ENCODE measurements at regions not wholly inside any gene's neighbourhood (a gene's known extent, or its start where the extent isn't known, plus 50 kb on each side); places are given as distances from the start of the nearest gene placed in this dataset.

DNA sequence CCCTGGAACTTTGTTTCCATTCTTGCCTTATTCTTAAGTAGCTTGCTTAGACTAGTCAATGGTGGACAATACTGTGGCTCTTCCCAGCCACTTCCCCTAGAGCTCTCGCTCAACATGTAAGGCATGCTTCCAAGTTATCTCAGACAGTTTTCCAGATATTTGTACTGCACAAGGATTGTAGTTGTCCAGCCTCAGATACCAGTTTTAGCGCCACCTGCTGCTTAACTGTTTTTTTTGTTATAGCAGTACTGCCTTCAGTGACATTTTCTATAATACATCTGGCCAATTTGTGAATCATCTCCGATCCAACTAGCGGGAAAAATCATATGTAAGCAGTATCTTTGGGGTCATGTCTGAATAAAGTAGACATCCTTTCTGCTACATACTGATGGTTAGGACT lies 346.7 kb upstream of the ADGRL4 start:
- no peaks in the 10 kb centered on the region for H3K36me3 ChIP-seq
- no peak overlapping the region for H3K27ac ChIP-seq
- no peaks in the 10 kb centered on the region for H3K27me3 ChIP-seq
- no peak overlapping the region for H3K4me3 ChIP-seq (ENCODE audit: low read depth in 1 of 2, low read length in 1 of 2)
- H3K4me1 ChIP-seq (ENCODE audit: control insufficient read depth in 1 of 2, insufficient read depth in 1 of 2, low read depth in 1 of 2, low read length in 1 of 2) = no peaks in the 10 kb centered on the region
- no peaks in the 10 kb centered on the region for H3K9me3 ChIP-seq
- TF ChIP-seq, protein P1, sequence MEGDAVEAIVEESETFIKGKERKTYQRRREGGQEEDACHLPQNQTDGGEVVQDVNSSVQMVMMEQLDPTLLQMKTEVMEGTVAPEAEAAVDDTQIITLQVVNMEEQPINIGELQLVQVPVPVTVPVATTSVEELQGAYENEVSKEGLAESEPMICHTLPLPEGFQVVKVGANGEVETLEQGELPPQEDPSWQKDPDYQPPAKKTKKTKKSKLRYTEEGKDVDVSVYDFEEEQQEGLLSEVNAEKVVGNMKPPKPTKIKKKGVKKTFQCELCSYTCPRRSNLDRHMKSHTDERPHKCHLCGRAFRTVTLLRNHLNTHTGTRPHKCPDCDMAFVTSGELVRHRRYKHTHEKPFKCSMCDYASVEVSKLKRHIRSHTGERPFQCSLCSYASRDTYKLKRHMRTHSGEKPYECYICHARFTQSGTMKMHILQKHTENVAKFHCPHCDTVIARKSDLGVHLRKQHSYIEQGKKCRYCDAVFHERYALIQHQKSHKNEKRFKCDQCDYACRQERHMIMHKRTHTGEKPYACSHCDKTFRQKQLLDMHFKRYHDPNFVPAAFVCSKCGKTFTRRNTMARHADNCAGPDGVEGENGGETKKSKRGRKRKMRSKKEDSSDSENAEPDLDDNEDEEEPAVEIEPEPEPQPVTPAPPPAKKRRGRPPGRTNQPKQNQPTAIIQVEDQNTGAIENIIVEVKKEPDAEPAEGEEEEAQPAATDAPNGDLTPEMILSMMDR (IDR thresholded peaks at IDR 0.05) = no peak

DNA sequence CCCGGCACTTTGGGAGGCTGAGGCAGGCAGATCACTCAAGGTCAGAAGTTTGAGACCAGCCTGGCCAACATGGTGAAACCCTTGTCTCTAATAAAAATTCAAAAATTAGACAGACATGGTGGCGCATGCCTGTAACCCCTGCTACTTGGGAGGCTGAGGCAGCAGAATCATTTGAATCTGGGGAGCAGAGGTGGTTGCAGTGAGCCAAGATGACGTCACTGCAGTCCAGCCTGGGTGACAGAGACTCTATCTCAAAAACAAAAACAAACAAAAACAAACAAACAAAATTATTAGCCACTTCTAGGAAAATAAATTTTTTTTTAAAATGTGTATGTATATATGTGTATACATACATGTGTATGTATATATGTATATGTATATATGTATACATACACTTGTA lies 320.3 kb upstream of the ADGRL4 start:
- Histone ChIP-seq H3K4me3 (ENCODE audit: low read depth in 1 of 2, low read length in 1 of 2) (no peak overlapping the region), H3K27me3 (no peaks in the 10 kb centered on the region), H3K27ac (no peak overlapping the region), H3K9me3 (peaks cover 3% of the 10 kb centered on the region), H3K4me1 (ENCODE audit: control insufficient read depth in 1 of 2, insufficient read depth in 1 of 2, low read depth in 1 of 2, low read length in 1 of 2) (no peaks in the 10 kb centered on the region), H3K36me3 (no peaks in the 10 kb centered on the region)
- TF ChIP-seq, protein P1 (IDR thresholded peaks at IDR 0.05) = no peak

DNA sequence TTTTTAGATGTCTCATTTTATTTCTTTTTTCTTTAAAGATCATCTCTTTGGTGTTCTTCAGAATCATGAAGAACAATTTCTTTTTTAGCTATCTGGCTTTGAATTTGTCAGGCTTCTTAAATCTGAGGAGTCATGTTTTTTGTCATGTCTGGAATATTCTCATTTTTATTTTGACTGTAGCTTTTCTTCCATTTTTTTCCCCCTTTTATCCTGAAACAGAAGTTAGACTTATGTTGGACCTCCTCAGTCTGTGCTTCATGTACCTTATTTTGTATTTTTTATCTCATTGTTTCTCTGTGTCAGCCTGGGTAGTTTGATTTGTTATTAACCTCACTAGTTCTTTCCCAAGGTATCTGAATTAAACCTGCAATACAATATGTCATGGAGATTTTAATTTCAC lies 319.2 kb upstream of the ADGRL4 start:
- Histone ChIP-seq H3K4me3 (ENCODE audit: low read depth in 1 of 2, low read length in 1 of 2) (no peak overlapping the region), H3K9me3 (peaks cover 3% of the 10 kb centered on the region), H3K27me3 (no peaks in the 10 kb centered on the region), H3K27ac (no peak overlapping the region), H3K36me3 (no peaks in the 10 kb centered on the region), H3K4me1 (ENCODE audit: control insufficient read depth in 1 of 2, insufficient read depth in 1 of 2, low read depth in 1 of 2, low read length in 1 of 2) (no peaks in the 10 kb centered on the region)
- TF ChIP-seq, protein P1 (IDR thresholded peaks at IDR 0.05) = no peak

DNA sequence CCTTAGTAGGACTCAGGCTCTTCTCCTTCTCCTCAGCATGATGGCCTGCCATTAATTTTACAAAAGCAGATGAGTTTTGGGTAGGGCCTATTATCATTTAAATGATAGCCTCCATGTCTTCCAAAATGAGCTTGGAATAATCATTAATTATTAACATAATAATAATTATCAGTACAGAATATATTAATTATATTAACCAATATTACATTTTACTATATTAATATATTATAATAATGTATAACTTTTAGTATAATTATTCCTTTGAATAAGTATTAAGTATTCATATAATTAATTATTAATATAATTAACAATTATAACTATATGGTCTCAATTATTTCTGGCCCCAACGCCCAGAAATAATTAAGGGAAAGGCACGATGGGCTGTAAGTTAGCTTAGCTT lies 318.6 kb upstream of the ADGRL4 start:
- H3K9me3 ChIP-seq = peaks cover 3% of the 10 kb centered on the region
- no peak overlapping the region for H3K27ac ChIP-seq
- no peaks in the 10 kb centered on the region for H3K27me3 ChIP-seq
- no peaks in the 10 kb centered on the region for H3K36me3 ChIP-seq
- TF ChIP-seq, protein P1 (IDR thresholded peaks at IDR 0.05) = no peak
- H3K4me1 ChIP-seq (ENCODE audit: control insufficient read depth in 1 of 2, insufficient read depth in 1 of 2, low read depth in 1 of 2, low read length in 1 of 2) = no peaks in the 10 kb centered on the region
- no peak overlapping the region for H3K4me3 ChIP-seq (ENCODE audit: low read depth in 1 of 2, low read length in 1 of 2)

DNA sequence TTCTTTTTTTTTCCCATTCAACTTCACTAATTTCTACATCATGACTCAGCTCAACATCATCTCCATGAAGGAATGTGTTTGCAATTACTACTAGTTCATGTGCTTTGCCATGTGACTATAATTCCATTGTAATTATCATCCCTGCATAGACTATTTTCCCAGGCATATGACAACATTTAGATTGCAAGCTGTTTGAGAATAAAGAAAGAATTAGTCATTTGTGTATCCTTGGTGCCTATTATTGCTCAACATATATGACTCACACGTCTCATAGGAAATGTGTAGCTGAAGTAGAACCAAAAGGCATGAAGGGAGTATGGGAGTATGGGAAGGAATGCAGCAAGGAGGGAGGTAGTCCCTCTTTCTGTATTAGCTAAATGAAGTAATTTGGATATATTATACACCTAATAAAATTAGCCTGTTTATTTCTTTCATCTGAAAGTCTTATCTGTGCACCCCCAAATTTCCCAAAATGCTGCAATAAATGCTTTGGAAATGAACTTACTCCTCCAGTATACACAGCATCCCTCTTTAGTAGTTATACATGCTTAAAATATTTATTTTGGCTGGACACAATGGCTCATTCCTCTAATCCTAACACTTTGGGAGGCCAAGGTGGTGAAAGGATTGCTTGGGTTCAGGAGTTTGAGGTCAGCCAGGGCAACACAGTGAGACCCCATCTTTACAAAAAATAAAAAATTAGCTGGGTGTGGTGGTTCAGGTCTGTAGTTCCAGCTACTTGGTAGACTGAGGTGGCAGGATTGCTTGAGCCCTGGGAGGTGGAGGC lies 316.9 kb upstream of the ADGRL4 start:
- H3K9me3 ChIP-seq = peaks cover 3% of the 10 kb centered on the region
- no peak overlapping the region for H3K27ac ChIP-seq

More for the DNA sequence above, 316.9 kb upstream of the ADGRL4 start:
- Histone ChIP-seq H3K4me1 (ENCODE audit: control insufficient read depth in 1 of 2, insufficient read depth in 1 of 2, low read depth in 1 of 2, low read length in 1 of 2) (no peaks in the 10 kb centered on the region), H3K4me3 (ENCODE audit: low read depth in 1 of 2, low read length in 1 of 2) (no peak overlapping the region), H3K36me3 (no peaks in the 10 kb centered on the region), H3K27me3 (no peaks in the 10 kb centered on the region)
- TF ChIP-seq, protein P1 (IDR thresholded peaks at IDR 0.05) = no peak

Data from neutrophil (primary cell).